ENCODE measurements at regions not wholly inside any gene's neighbourhood (a gene's known extent, or its start where the extent isn't known, plus 50 kb on each side); places are given as distances from the start of the nearest gene placed in this dataset.

GRCh38 chr12:24759155-24759554 lies 189.7 kb downstream of the BCAT1 start:
- Mint-ChIP-seq H3K9me3 (no peaks in the 10 kb centered on the region), H3K4me3 (no peak overlapping the region), H3K36me3 (ENCODE audit: insufficient read depth) (no peaks in the 10 kb centered on the region), H3K27me3 (ENCODE audit: low read depth) (peaks cover 13% of the 10 kb centered on the region), H3K4me1 (ENCODE audit: low read depth) (peaks cover 3% of the 10 kb centered on the region)
- no peak for ATAC-seq
- no peak for DNase-seq

GRCh38 chr12:24756479-24757024 lies 192.3 kb downstream of the BCAT1 start:
- ATAC-seq (no peak), DNase-seq (no peak)
- Mint-ChIP-seq H3K4me3 (no peak overlapping the region), H3K36me3 (ENCODE audit: insufficient read depth) (no peaks in the 10 kb centered on the region), H3K9me3 (no peaks in the 10 kb centered on the region), H3K27me3 (ENCODE audit: low read depth) (peaks cover 15% of the 10 kb centered on the region), H3K4me1 (ENCODE audit: low read depth) (peaks cover 3% of the 10 kb centered on the region)

- H3K9me3 Mint-ChIP-seq, result no peaks in the 10 kb centered on the region
- no peak for DNase-seq
- peaks cover 15% of the 10 kb centered on the region for H3K27me3 Mint-ChIP-seq (ENCODE audit: low read depth)
- no peak overlapping the region for H3K4me3 Mint-ChIP-seq
- ATAC-seq, result peak; percentile 66 to 81
- no peaks in the 10 kb centered on the region for H3K36me3 Mint-ChIP-seq (ENCODE audit: insufficient read depth)
- H3K4me1 Mint-ChIP-seq (ENCODE audit: low read depth), result peaks cover 5% of the 10 kb centered on the region
Observed at GRCh38 chr12:24754690-24755638, 193.9 kb downstream of the BCAT1 start.

GRCh38 chr12:24752763-24753462 lies 196.0 kb downstream of the BCAT1 start:
- Mint-ChIP-seq H3K36me3 (ENCODE audit: insufficient read depth) (no peaks in the 10 kb centered on the region), H3K4me3 (no peak overlapping the region), H3K4me1 (ENCODE audit: low read depth) (peaks cover 5% of the 10 kb centered on the region), H3K9me3 (no peaks in the 10 kb centered on the region), H3K27me3 (ENCODE audit: low read depth) (peaks cover 15% of the 10 kb centered on the region)
- DNase-seq (no peak), ATAC-seq (no peak)

- Mint-ChIP-seq H3K4me3 (no peak overlapping the region), H3K27me3 (ENCODE audit: low read depth) (peaks cover 9% of the 10 kb centered on the region), H3K9me3 (no peaks in the 10 kb centered on the region), H3K4me1 (ENCODE audit: low read depth) (peaks cover 5% of the 10 kb centered on the region), H3K36me3 (ENCODE audit: insufficient read depth) (no peaks in the 10 kb centered on the region)
- DNase-seq (no peak), ATAC-seq (no peak)
Observed at GRCh38 chr12:24751181-24751580, 197.7 kb downstream of the BCAT1 start.

- Mint-ChIP-seq H3K4me3 (no peak overlapping the region), H3K36me3 (ENCODE audit: insufficient read depth) (no peaks in the 10 kb centered on the region)
- no peak for ATAC-seq
Observed at GRCh38 chr12:24750263-24750662, 198.6 kb downstream of the BCAT1 start.

GRCh38 chr12:24749171-24749570 lies 199.7 kb downstream of the BCAT1 start:
- H3K4me1 Mint-ChIP-seq (ENCODE audit: low read depth), result peaks cover 2% of the 10 kb centered on the region

More at GRCh38 chr12:24750263-24750662, 198.6 kb downstream of the BCAT1 start:
- Mint-ChIP-seq H3K27me3 (ENCODE audit: low read depth) (peaks cover 7% of the 10 kb centered on the region), H3K4me1 (ENCODE audit: low read depth) (peaks cover 5% of the 10 kb centered on the region), H3K9me3 (no peaks in the 10 kb centered on the region)
- DNase-seq, result no peak

GRCh38 chr12:24748326-24748725 lies 200.6 kb downstream of the BCAT1 start:
- ATAC-seq (no peak), DNase-seq (no peak)
- Mint-ChIP-seq H3K36me3 (ENCODE audit: insufficient read depth) (no peaks in the 10 kb centered on the region), H3K27me3 (ENCODE audit: low read depth) (peaks cover 2% of the 10 kb centered on the region), H3K4me3 (no peak overlapping the region), H3K9me3 (no peaks in the 10 kb centered on the region), H3K4me1 (ENCODE audit: low read depth) (peaks cover 2% of the 10 kb centered on the region)

More at GRCh38 chr12:24749171-24749570, 199.7 kb downstream of the BCAT1 start:
- no peak for DNase-seq
- no peaks in the 10 kb centered on the region for H3K36me3 Mint-ChIP-seq (ENCODE audit: insufficient read depth)
- no peaks in the 10 kb centered on the region for H3K9me3 Mint-ChIP-seq
- H3K4me3 Mint-ChIP-seq, result no peak overlapping the region
- ATAC-seq, result no peak
- H3K27me3 Mint-ChIP-seq (ENCODE audit: low read depth), result peaks cover 4% of the 10 kb centered on the region

- peaks cover 2% of the 10 kb centered on the region for H3K27me3 Mint-ChIP-seq (ENCODE audit: low read depth)
- H3K4me3 Mint-ChIP-seq, result no peak overlapping the region
- H3K36me3 Mint-ChIP-seq (ENCODE audit: insufficient read depth), result no peaks in the 10 kb centered on the region
- no peaks in the 10 kb centered on the region for H3K9me3 Mint-ChIP-seq
- H3K4me1 Mint-ChIP-seq (ENCODE audit: low read depth), result peaks cover 11% of the 10 kb centered on the region
- ATAC-seq (no peak), DNase-seq (no peak)
Observed at GRCh38 chr12:24746864-24747263, 202.0 kb downstream of the BCAT1 start.

GRCh38 chr12:24746006-24746671 lies 202.8 kb downstream of the BCAT1 start:
- DNase-seq (no peak), ATAC-seq (no peak)
- Mint-ChIP-seq H3K4me3 (no peak overlapping the region), H3K27me3 (ENCODE audit: low read depth) (peaks cover 2% of the 10 kb centered on the region), H3K9me3 (no peaks in the 10 kb centered on the region), H3K36me3 (ENCODE audit: insufficient read depth) (no peaks in the 10 kb centered on the region), H3K4me1 (ENCODE audit: low read depth) (peaks cover 15% of the 10 kb centered on the region)

GRCh38 chr12:24743941-24744793 lies 204.7 kb downstream of the BCAT1 start:
- peaks cover 19% of the 10 kb centered on the region for H3K4me1 Mint-ChIP-seq (ENCODE audit: low read depth)
- no peak for DNase-seq
- ATAC-seq, result no peak
- H3K4me3 Mint-ChIP-seq, result no peak overlapping the region
- H3K36me3 Mint-ChIP-seq (ENCODE audit: insufficient read depth), result no peaks in the 10 kb centered on the region
- no peaks in the 10 kb centered on the region for H3K9me3 Mint-ChIP-seq
- H3K27me3 Mint-ChIP-seq (ENCODE audit: low read depth), result peaks cover 2% of the 10 kb centered on the region

GRCh38 chr12:24742378-24742777 lies 206.5 kb downstream of the BCAT1 start:
- Mint-ChIP-seq H3K4me3 (no peak overlapping the region), H3K27me3 (ENCODE audit: low read depth) (peaks cover 2% of the 10 kb centered on the region), H3K4me1 (ENCODE audit: low read depth) (peaks cover 19% of the 10 kb centered on the region), H3K36me3 (ENCODE audit: insufficient read depth) (no peaks in the 10 kb centered on the region), H3K9me3 (no peaks in the 10 kb centered on the region)
- ATAC-seq (peak in 1 of 2 donors; percentile 41), DNase-seq (no peak)

GRCh38 chr12:24741216-24741615 lies 207.7 kb downstream of the BCAT1 start:
- Mint-ChIP-seq H3K4me3 (peak overlapping the region; percentile 22), H3K9me3 (no peaks in the 10 kb centered on the region), H3K4me1 (ENCODE audit: low read depth) (peaks cover 19% of the 10 kb centered on the region), H3K27me3 (ENCODE audit: low read depth) (peaks cover 2% of the 10 kb centered on the region), H3K36me3 (ENCODE audit: insufficient read depth) (no peaks in the 10 kb centered on the region)
- DNase-seq, result no peak
- ATAC-seq, result peak in 1 of 2 donors; percentile 54
